Keratinocyte (primary cell): ENCODE measurements at regions not wholly inside any gene's neighbourhood (a gene's known extent, or its start where the extent isn't known, plus 50 kb on each side); places are given as distances from the start of the nearest gene placed in this dataset.

Source experiments
- CTCF ChIP-seq, 3 experiments: IDR thresholded peaks in 1 of 3; conservative IDR thresholded peaks in 1 of 3; optimal IDR thresholded peaks in 1 of 3; 2 replicates in 2 of 3; 3 replicates in 1 of 3; pipeline versions ENCODE3 to v1.5.1; 2011; ENCODE audit warnings: low read length in 3 of 3, mild to moderate bottlenecking in 3 of 3, moderate library complexity in 2 of 3, control low read depth in 1 of 3, inconsistent platforms in 1 of 3; ENCODE audit not compliant: insufficient read depth in 2 of 3; ENCODE audit errors: extremely low read depth in 1 of 3
- EZH2 ChIP-seq: IDR thresholded peaks from one replicate; pipeline ENCODE4 v1.6.1; 2012; ENCODE audit warnings: inconsistent platforms, mild to moderate bottlenecking, low read length, moderate library complexity

- TF ChIP-seq CTCF (optimal IDR thresholded peaks at IDR 0.05 in 1 of 3, IDR thresholded peaks at IDR 0.05 in 1 of 3, conservative IDR thresholded peaks at IDR 0.05 in 1 of 3; ENCODE audit: extremely low read depth in 1 of 3, insufficient read depth in 2 of 3, low read length in 3 of 3) (no peak), EZH2 (no peak)
Observed at GRCh38 chr2:194992648-194993047, 664.4 kb upstream of the SLC39A10 start.
